ENCODE measurements at regions not wholly inside any gene's neighbourhood (a gene's known extent, or its start where the extent isn't known, plus 50 kb on each side); places are given as distances from the start of the nearest gene placed in this dataset.

DNA sequence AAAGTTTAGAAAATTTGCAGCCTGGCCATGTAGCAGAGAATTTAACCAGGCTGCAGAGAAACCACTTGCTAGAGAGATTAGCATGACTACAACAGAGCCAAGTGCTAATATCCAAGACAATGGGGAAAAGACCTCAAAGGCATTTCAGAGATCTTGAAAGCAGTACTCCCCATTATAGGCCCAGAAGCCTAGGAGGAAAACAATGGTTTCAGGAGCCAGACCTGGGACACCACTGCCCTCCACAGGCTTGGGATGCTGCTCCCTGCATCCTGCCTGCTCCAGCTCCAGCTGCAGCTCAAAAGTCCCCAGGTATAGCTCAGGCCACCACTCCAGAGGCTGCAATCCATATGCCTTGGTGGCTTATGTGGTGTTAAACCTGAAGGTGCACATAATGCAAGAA is 101.5 kb upstream of the TMEM72 start:
- H3K4me3 ChIP-seq (replicated peaks in 1 of 2; ENCODE audit: low read depth in 2 of 2, low read length in 2 of 2), result no peak overlapping the region
- DNase-seq (ENCODE audit: low read depth in 2 of 2), result peak; percentile 68 to 84
- TF ChIP-seq, protein P1, sequence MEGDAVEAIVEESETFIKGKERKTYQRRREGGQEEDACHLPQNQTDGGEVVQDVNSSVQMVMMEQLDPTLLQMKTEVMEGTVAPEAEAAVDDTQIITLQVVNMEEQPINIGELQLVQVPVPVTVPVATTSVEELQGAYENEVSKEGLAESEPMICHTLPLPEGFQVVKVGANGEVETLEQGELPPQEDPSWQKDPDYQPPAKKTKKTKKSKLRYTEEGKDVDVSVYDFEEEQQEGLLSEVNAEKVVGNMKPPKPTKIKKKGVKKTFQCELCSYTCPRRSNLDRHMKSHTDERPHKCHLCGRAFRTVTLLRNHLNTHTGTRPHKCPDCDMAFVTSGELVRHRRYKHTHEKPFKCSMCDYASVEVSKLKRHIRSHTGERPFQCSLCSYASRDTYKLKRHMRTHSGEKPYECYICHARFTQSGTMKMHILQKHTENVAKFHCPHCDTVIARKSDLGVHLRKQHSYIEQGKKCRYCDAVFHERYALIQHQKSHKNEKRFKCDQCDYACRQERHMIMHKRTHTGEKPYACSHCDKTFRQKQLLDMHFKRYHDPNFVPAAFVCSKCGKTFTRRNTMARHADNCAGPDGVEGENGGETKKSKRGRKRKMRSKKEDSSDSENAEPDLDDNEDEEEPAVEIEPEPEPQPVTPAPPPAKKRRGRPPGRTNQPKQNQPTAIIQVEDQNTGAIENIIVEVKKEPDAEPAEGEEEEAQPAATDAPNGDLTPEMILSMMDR (IDR thresholded peaks at IDR 0.05; ENCODE audit: low read depth, low read length), result peak; percentile 61

DNA sequence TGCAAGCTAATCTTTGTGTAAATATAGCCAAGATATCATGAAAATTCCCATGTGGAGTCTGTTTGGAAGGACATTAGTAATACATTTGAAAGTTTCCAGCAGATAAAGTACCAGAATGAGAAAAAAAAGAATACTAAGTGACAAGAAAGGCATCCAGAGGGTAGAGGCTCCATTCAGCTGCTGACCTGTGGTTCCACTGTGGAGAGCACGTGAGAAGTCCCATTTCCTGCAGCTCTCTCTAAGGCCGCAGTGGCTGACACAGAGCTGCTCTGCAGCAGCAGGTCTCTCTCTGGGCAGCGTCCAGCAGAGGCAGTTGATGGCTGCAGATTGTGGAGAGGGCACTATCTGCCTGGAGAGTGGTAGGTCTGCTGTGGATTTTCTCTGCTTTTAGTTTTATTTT is 100.1 kb upstream of the TMEM72 start:
- TF ChIP-seq, protein P1 (IDR thresholded peaks at IDR 0.05; ENCODE audit: low read depth, low read length), result no peak
- H3K4me3 ChIP-seq (replicated peaks in 1 of 2; ENCODE audit: low read depth in 2 of 2, low read length in 2 of 2), result no peak overlapping the region
- peak in 1 of 2 donors; percentile 46 for DNase-seq (ENCODE audit: low read depth in 2 of 2)

DNA sequence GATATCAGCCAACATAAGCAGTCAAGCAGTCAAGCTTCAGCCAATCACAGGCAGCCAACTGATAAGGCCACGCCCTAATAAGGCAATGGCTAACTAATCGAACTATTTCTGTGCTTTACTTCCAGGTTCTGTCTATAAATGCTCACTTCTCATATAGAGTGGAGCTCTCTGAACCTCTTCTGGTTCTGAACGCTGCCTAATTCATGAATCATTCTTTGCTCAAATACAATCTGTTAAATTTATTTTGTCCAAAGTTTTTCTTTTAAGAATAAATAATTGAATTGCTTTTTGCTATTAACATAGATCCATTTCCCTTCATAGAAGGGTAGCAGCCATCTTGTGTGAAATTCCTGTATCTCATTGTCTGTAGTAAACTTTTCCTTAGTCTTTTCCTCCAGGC is 97.9 kb upstream of the TMEM72 start:
- H3K4me3 ChIP-seq (replicated peaks in 1 of 2; ENCODE audit: low read depth in 2 of 2, low read length in 2 of 2), result no peak overlapping the region
- DNase-seq (ENCODE audit: low read depth in 2 of 2), result no peak
- TF ChIP-seq, protein P1 (IDR thresholded peaks at IDR 0.05; ENCODE audit: low read depth, low read length), result no peak

DNA sequence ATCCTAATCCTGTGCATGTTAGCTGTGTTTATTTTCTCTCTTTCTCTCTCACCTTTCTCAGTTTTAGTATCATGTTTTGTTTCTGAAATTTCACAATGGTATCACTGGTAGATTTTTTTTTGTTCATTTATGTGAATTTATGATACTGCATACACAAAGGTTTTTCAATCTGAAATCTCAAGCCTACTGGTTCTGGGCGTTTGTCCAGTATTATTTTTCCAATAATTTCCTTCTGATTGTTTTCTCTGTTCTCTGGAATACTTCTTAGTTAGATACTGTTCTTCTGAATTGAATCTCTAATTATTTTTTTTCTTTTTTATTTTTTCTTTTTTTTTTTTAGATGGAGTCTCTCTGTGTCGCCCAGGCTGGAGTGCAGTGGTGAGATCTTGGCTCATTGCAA is 96.2 kb upstream of the TMEM72 start:
- TF ChIP-seq, protein P1 (IDR thresholded peaks at IDR 0.05; ENCODE audit: low read depth, low read length), result no peak
- no peak for DNase-seq (ENCODE audit: low read depth in 2 of 2)

DNA sequence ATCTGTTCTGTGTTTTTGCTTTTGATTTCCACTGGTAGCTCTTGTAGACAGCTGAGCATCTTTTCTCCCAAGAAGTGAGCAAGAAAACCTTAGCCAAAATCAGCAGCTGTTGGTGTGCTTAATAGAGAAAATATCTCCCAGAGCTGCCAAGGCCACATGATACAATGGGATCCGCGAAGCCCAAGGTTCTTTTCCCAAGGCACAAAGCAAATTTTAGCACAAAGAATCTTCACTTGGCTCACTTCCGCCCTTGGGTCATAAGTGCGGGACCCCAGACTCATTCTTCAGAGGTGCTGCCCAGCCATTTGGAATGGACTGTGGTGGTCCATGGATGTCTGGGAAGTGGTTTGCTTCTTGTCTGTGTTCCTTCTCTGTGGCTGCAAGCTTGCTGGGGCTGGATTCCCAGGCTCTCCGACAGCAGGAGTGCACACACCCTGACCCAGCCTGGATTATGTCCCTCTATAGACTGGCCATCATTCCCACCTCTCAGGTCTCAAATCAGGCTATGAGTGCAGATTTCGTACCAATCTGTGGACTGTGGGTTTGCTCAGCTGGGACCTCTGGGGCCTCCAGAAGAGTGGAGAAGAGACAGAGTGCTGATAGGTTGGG is 93.0 kb upstream of the TMEM72 start:
- no peak overlapping the region for H3K4me3 ChIP-seq (replicated peaks in 1 of 2; ENCODE audit: low read depth in 2 of 2, low read length in 2 of 2)
- DNase-seq (ENCODE audit: low read depth in 2 of 2), result no peak
- TF ChIP-seq, protein P1 (IDR thresholded peaks at IDR 0.05; ENCODE audit: low read depth, low read length), result no peak

More for the DNA sequence above, 96.2 kb upstream of the TMEM72 start:
- no peak overlapping the region for H3K4me3 ChIP-seq (replicated peaks in 1 of 2; ENCODE audit: low read depth in 2 of 2, low read length in 2 of 2)

DNA sequence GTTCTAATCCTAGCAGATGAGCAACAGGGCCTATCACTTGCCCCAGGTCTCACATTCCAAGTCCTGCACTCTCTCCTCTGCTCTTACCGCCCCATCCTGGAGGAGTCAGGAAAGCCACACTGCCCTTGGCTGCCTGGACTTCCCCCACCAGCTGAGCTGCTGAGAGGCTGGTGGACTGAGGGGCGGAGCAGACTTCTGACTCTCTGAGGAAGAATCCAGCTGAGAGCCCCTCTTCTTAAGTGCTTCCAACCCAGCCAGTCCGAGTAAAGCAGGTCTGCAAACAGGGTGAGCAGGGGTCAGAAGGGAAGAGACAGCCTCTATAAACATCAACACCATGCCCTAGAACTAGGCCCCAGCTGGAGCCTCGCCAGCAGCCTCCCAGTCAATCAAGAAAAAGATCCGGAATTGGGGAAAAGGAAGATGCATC is 92.4 kb upstream of the TMEM72 start:
- H3K4me3 ChIP-seq (replicated peaks in 1 of 2; ENCODE audit: low read depth in 2 of 2, low read length in 2 of 2), result no peak overlapping the region
- DNase-seq (ENCODE audit: low read depth in 2 of 2), result no peak
- TF ChIP-seq, protein P1 (IDR thresholded peaks at IDR 0.05; ENCODE audit: low read depth, low read length), result no peak

DNA sequence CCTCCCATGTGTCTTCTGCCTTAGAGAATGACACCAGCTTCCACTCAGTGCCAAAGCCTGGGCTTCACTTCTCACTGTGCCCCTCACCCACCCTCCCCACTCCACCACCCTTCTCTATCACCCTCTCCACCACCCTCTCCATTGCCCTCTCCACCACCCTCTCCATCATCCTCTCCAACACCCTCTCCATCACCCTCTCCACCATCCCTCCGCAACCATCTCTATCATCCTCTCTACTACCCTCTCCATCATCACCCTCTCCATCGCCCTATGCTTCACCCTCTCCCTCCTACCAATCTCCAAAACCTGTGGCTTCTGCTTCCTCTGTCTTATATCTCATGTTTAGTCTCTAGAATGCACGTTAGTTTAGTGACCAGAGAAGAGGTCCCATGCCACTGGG is 91.0 kb upstream of the TMEM72 start:
- DNase-seq (ENCODE audit: low read depth in 2 of 2), result no peak
- TF ChIP-seq, protein P1 (IDR thresholded peaks at IDR 0.05; ENCODE audit: low read depth, low read length), result no peak
- no peak overlapping the region for H3K4me3 ChIP-seq (replicated peaks in 1 of 2; ENCODE audit: low read depth in 2 of 2, low read length in 2 of 2)
